SK-N-SH (cell line): ENCODE measurements at regions not wholly inside any gene's neighbourhood (a gene's known extent, or its start where the extent isn't known, plus 50 kb on each side); places are given as distances from the start of the nearest gene placed in this dataset.

Source experiments
- CTCF ChIP-seq: fragments of 200-600 bp; sonication (generic); IDR thresholded peaks from 2 replicates; pipeline ENCODE4 v1.6.1; 2017; ENCODE audit warnings: antibody characterized with exemption, mild to moderate bottlenecking, moderate library complexity
- GABPA ChIP-seq: IDR thresholded peaks from 2 replicates; pipeline ENCODE4 v1.4.0; 2012; ENCODE audit warnings: low read depth, mild to moderate bottlenecking
- MXI1 ChIP-seq: IDR thresholded peaks from 2 replicates; pipeline ENCODE4 v1.6.1; 2012; ENCODE audit warnings: mild to moderate bottlenecking, low read depth, low read length, improper control_type of control experiment
- NFIC ChIP-seq: IDR thresholded peaks from 2 replicates; pipeline ENCODE4 v1.4.0; 2012; ENCODE audit warnings: borderline replicate concordance
- PBX3 ChIP-seq: IDR thresholded peaks from 2 replicates; pipeline ENCODE4; 2012
- POLR2AphosphoS5 ChIP-seq: IDR thresholded peaks from 2 replicates; pipeline ENCODE4 v1.6.1; 2012; ENCODE audit warnings: low read depth, low read length
- REST ChIP-seq: IDR thresholded peaks from 2 replicates; pipeline ENCODE4 v1.6.1; 2012; ENCODE audit warnings: mild to moderate bottlenecking, low read depth, low read length, moderate library complexity
- RFX5 ChIP-seq: IDR thresholded peaks from 2 replicates; pipeline ENCODE4 v1.6.1; 2012; ENCODE audit warnings: mild to moderate bottlenecking, improper control_type of control experiment, low read length
- TEAD4 ChIP-seq: IDR thresholded peaks from 2 replicates; pipeline ENCODE4 v1.4.0; 2012; ENCODE audit warnings: mild to moderate bottlenecking, borderline replicate concordance; ENCODE audit not compliant: insufficient read depth
- USF2 ChIP-seq: fragments of 150-350 bp; IDR thresholded peaks from 2 replicates; pipeline ENCODE4 v1.6.1; 2017; ENCODE audit warnings: antibody characterized with exemption, low read length, low read depth, borderline replicate concordance
- YY1 ChIP-seq: IDR thresholded peaks from 2 replicates; pipeline ENCODE4 v1.4.0; 2012; ENCODE audit warnings: low read depth, mild to moderate bottlenecking

GRCh38 chr20:21614980-21615379 lies 90.5 kb upstream of the PAX1 start:
- TF ChIP-seq TEAD4 = no peak
- no peak for TF ChIP-seq CTCF
- TF ChIP-seq POLR2AphosphoS5 = no peak
- TF ChIP-seq USF2 = no peak
- no peak for TF ChIP-seq MXI1
- TF ChIP-seq YY1 = no peak
- no peak for TF ChIP-seq PBX3
- TF ChIP-seq GABPA = no peak
- TF ChIP-seq NFIC = no peak
- no peak for TF ChIP-seq REST
- TF ChIP-seq RFX5 = no peak
